ENCODE measurements at regions not wholly inside any gene's neighbourhood (a gene's known extent, or its start where the extent isn't known, plus 50 kb on each side); places are given as distances from the start of the nearest gene placed in this dataset.

- TF ChIP-seq CTCF (conservative IDR thresholded peaks at IDR 0.05; ENCODE audit: low read depth, low read length): no peak
- no peak for TF ChIP-seq EZH2 (IDR thresholded peaks at IDR 0.05; ENCODE audit: borderline replicate concordance, low read depth, low read length, poor library complexity, severe bottlenecking)
Measured at GRCh38 chr5:50965654-50966375, 299.4 kb downstream of the PARP8 start.
